ENCODE measurements at regions not wholly inside any gene's neighbourhood (a gene's known extent, or its start where the extent isn't known, plus 50 kb on each side); places are given as distances from the start of the nearest gene placed in this dataset.

DNA sequence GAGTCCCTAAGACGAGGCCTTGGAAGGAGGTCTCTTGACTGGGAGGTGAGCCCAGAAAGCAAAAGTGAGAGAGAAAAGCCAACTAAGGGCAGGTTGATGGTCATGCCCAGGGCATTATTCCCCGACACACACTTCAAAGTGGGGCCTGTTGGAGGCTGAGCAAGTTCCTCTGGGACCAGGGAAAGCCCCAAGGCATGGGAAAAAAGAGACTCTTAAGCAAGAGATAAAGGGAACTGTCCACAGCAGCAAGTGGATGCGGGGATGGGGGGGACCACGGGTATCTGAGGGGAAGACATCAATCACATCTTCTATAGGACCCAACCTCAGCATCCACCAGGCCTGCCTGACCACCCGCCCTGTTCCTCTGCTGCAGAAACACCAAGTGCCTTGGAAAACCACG is 119.9 kb upstream of the MAFB start:
- TF ChIP-seq EZH2 (IDR thresholded peaks at IDR 0.05; ENCODE audit: borderline replicate concordance, low read depth, low read length, poor library complexity, severe bottlenecking) = no peak
- TF ChIP-seq, protein P1, sequence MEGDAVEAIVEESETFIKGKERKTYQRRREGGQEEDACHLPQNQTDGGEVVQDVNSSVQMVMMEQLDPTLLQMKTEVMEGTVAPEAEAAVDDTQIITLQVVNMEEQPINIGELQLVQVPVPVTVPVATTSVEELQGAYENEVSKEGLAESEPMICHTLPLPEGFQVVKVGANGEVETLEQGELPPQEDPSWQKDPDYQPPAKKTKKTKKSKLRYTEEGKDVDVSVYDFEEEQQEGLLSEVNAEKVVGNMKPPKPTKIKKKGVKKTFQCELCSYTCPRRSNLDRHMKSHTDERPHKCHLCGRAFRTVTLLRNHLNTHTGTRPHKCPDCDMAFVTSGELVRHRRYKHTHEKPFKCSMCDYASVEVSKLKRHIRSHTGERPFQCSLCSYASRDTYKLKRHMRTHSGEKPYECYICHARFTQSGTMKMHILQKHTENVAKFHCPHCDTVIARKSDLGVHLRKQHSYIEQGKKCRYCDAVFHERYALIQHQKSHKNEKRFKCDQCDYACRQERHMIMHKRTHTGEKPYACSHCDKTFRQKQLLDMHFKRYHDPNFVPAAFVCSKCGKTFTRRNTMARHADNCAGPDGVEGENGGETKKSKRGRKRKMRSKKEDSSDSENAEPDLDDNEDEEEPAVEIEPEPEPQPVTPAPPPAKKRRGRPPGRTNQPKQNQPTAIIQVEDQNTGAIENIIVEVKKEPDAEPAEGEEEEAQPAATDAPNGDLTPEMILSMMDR (conservative IDR thresholded peaks at IDR 0.05; ENCODE audit: low read depth, low read length) = no peak
- Histone ChIP-seq H3K9me3 (ENCODE audit: low read depth, low read length, poor library complexity, severe bottlenecking) (no peaks in the 10 kb centered on the region), H3K4me1 (ENCODE audit: insufficient read depth, low read length, poor library complexity, severe bottlenecking) (no peaks in the 10 kb centered on the region), H3K27me3 (replicated peaks; ENCODE audit: insufficient read depth, low read depth, low read length, poor library complexity) (peaks cover 58% of the 10 kb centered on the region), H3K4me3 (ENCODE audit: low read depth, low read length, poor library complexity, severe bottlenecking) (no peak overlapping the region), H3K27ac (ENCODE audit: low read depth, low read length, poor library complexity, severe bottlenecking) (no peak overlapping the region), H3K36me3 (ENCODE audit: insufficient read depth, low read length, poor library complexity, severe bottlenecking) (no peaks in the 10 kb centered on the region)
- BruUV-seq (replicated peaks) = no TSS peak
- DNase-seq (ENCODE audit: low spot score) = no peak
- POLR2A ChIA-PET (ENCODE audit: low non-redundant PET) = no interaction called here
- intact Hi-C loops (cut with micrococcal nuclease; ENCODE audit: unreplicated experiment) = no loop called here
- CTCF ChIA-PET = no interaction called here

GRCh38 chr20:40809361-40809760 is 120.3 kb upstream of the MAFB start:
- DNase-seq (ENCODE audit: low spot score) = no peak
- no TSS peak for BruUV-seq (replicated peaks)
- Histone ChIP-seq H3K4me1 (ENCODE audit: insufficient read depth, low read length, poor library complexity, severe bottlenecking) (no peaks in the 10 kb centered on the region), H3K27me3 (replicated peaks; ENCODE audit: insufficient read depth, low read depth, low read length, poor library complexity) (peaks cover 53% of the 10 kb centered on the region), H3K27ac (ENCODE audit: low read depth, low read length, poor library complexity, severe bottlenecking) (no peak overlapping the region), H3K36me3 (ENCODE audit: insufficient read depth, low read length, poor library complexity, severe bottlenecking) (no peaks in the 10 kb centered on the region), H3K9me3 (ENCODE audit: low read depth, low read length, poor library complexity, severe bottlenecking) (no peaks in the 10 kb centered on the region), H3K4me3 (ENCODE audit: low read depth, low read length, poor library complexity, severe bottlenecking) (no peak overlapping the region)
- TF ChIP-seq, protein P1 (conservative IDR thresholded peaks at IDR 0.05; ENCODE audit: low read depth, low read length) = no peak
- TF ChIP-seq EZH2 (IDR thresholded peaks at IDR 0.05; ENCODE audit: borderline replicate concordance, low read depth, low read length, poor library complexity, severe bottlenecking) = no peak
- CTCF ChIA-PET = no interaction called here
- POLR2A ChIA-PET (ENCODE audit: low non-redundant PET) = no interaction called here
- intact Hi-C loops (cut with micrococcal nuclease; ENCODE audit: unreplicated experiment) = no loop called here

DNA sequence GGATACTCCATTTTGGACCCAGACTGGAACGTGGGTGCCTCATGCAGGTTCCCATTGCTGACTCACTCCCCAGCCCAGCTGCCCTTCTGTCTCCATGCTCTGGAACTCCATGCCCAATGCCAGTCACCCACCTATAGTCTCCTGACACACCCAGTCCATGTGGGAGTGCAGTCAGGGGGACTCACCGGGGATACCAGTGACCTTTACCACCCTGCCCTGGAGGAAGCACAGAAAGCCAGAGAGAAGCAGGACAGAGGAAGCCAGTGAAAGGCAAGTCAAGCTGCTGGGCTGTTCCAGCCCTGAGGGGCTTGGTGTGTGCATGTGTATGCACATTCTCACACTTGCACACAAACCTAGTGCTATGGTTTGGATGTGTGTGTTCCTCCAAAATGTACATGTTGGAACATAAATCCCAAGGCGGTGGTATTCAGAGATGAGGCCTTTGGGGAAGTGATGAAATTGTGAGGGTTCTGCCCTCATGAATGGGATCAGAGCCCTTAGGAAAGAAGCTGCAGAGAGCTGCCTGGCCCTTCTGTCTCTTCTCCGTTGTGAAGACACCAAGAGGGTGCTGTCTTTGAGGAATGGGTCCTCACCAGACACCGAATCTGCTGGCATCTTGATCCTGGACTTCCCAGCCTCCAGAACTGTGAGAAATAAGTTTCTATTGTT is 121.4 kb upstream of the MAFB start:
- Histone ChIP-seq H3K27me3 (replicated peaks; ENCODE audit: insufficient read depth, low read depth, low read length, poor library complexity) (peaks cover 42% of the 10 kb centered on the region), H3K36me3 (ENCODE audit: insufficient read depth, low read length, poor library complexity, severe bottlenecking) (no peaks in the 10 kb centered on the region), H3K4me1 (ENCODE audit: insufficient read depth, low read length, poor library complexity, severe bottlenecking) (no peaks in the 10 kb centered on the region), H3K9me3 (ENCODE audit: low read depth, low read length, poor library complexity, severe bottlenecking) (no peaks in the 10 kb centered on the region), H3K27ac (ENCODE audit: low read depth, low read length, poor library complexity, severe bottlenecking) (no peak overlapping the region), H3K4me3 (ENCODE audit: low read depth, low read length, poor library complexity, severe bottlenecking) (no peak overlapping the region)
- intact Hi-C loops (cut with micrococcal nuclease; ENCODE audit: unreplicated experiment) = no loop called here
- POLR2A ChIA-PET (ENCODE audit: low non-redundant PET) = no interaction called here
- no peak for DNase-seq (ENCODE audit: low spot score)
- BruUV-seq (replicated peaks) = no TSS peak
- TF ChIP-seq, protein P1 (conservative IDR thresholded peaks at IDR 0.05; ENCODE audit: low read depth, low read length) = no peak
- TF ChIP-seq EZH2 (IDR thresholded peaks at IDR 0.05; ENCODE audit: borderline replicate concordance, low read depth, low read length, poor library complexity, severe bottlenecking) = no peak
- CTCF ChIA-PET = no interaction called here

Data from A673 (cell line).